BE2C (cell line): ENCODE measurements at regions not wholly inside any gene's neighbourhood (a gene's known extent, or its start where the extent isn't known, plus 50 kb on each side); places are given as distances from the start of the nearest gene placed in this dataset.

Experiments
- DNase-seq: peaks from one replicate; pipeline ENCODE4 v3.0.0-alpha.2; 2020
- H3K27me3 ChIP-seq: fragments of 250-450 bp; sonication (Bioruptor Pico); 2 replicates; pipeline ENCODE4 v1.5.1; 2020; ENCODE audit warnings: mild to moderate bottlenecking
- H3K36me3 ChIP-seq: fragments of 250-450 bp; sonication (Bioruptor Pico); 2 replicates; pipeline ENCODE4 v1.5.1; 2020; ENCODE audit warnings: mild to moderate bottlenecking
- H3K4me1 ChIP-seq: fragments of 250-450 bp; sonication (Bioruptor Pico); 2 replicates; pipeline ENCODE4 v1.5.1; 2020
- H3K4me3 ChIP-seq: 2 replicates; pipeline ENCODE4 v1.5.1; 2011; ENCODE audit warnings: low read depth, low read length
- H3K9me3 ChIP-seq: fragments of 250-450 bp; sonication (Bioruptor Pico); 2 replicates; pipeline ENCODE4 v1.5.1; 2020
- TF ChIP-seq, protein P1 (sequence below): IDR thresholded peaks from 2 replicates; pipeline ENCODE4 v1.5.1; 2012; ENCODE audit warnings: mild to moderate bottlenecking, low read depth, low read length

DNA sequence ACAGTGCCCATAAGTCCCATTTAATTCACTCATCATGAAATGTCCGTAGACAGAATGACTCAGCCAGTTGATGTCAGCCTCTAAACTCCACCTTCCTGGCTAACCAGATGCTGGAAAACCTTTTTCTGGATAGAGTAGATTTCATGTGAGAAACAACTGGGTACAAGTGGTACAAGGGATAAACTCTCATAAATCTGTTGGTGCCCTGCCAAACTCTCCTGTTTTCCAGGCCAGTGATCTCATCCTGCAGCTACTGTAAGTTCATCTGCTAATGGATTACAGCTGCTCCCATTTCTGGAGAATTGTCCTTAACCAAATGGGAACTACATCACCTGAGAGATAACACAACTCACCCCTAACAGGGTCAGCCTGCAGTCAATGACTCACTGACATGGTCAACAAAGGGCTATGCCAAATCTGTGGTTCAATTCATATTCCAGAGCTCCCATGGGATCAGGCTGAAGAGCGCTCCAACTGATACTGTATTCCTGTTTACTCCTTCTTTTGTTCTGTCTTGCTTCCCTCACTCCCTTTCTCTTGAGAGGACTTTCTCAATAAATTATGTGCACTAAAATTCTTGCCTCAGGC is 210.1 kb upstream of the HDDC2 start:
- TF ChIP-seq, protein P1, sequence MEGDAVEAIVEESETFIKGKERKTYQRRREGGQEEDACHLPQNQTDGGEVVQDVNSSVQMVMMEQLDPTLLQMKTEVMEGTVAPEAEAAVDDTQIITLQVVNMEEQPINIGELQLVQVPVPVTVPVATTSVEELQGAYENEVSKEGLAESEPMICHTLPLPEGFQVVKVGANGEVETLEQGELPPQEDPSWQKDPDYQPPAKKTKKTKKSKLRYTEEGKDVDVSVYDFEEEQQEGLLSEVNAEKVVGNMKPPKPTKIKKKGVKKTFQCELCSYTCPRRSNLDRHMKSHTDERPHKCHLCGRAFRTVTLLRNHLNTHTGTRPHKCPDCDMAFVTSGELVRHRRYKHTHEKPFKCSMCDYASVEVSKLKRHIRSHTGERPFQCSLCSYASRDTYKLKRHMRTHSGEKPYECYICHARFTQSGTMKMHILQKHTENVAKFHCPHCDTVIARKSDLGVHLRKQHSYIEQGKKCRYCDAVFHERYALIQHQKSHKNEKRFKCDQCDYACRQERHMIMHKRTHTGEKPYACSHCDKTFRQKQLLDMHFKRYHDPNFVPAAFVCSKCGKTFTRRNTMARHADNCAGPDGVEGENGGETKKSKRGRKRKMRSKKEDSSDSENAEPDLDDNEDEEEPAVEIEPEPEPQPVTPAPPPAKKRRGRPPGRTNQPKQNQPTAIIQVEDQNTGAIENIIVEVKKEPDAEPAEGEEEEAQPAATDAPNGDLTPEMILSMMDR = no peak
- H3K4me3 ChIP-seq = no peak overlapping the region
- peaks cover 2% of the 10 kb centered on the region for H3K27me3 ChIP-seq
- peak; percentile 37 for DNase-seq
- no peaks in the 10 kb centered on the region for H3K4me1 ChIP-seq
- H3K36me3 ChIP-seq = no peaks in the 10 kb centered on the region
- H3K9me3 ChIP-seq = no peaks in the 10 kb centered on the region

DNA sequence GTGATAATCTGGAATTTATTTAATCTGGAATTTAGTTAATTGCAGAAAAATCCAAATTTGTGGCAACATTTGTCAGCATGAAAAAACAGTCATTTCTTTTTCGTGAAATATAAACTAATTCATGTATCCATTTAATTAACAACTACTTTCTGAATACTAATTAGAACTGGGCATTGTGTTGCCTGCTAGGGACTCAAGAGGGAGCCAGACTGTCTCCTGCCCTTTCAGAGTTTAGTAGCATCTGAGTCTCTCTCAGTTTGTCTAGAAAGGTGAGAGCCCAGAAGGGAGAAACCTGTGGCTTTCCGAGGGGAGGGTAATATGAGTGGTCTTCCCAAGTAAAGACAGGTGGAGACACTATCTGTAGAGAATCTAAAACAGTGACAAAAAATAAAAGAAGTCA is 210.9 kb upstream of the HDDC2 start:
- H3K36me3 ChIP-seq = no peaks in the 10 kb centered on the region
- peaks cover 2% of the 10 kb centered on the region for H3K27me3 ChIP-seq
- no peak for DNase-seq
- H3K4me1 ChIP-seq = no peaks in the 10 kb centered on the region
- no peak overlapping the region for H3K4me3 ChIP-seq
- H3K9me3 ChIP-seq = no peaks in the 10 kb centered on the region
- TF ChIP-seq, protein P1 = peak; percentile 29; the same call in 1 of the 2 replicates

DNA sequence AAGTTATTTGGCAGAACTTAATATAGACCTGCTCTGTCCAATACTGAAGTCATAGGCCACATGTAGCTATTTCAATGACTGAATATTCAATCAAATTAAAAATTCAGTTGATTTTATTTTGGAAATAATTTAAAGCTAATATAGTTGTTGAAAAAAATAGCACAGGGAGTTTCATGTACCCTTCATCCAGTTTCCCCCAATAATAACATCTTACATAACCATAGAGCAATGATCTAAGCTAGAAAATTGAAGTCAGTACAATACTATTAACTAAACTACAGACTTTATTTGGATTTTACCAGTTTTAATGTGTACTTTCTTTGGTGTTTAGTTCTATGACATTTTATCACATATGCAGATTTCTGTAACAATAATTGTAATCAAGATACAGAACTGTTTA is 212.2 kb upstream of the HDDC2 start:
- TF ChIP-seq, protein P1 = no peak
- Histone ChIP-seq H3K36me3 (no peaks in the 10 kb centered on the region), H3K4me1 (no peaks in the 10 kb centered on the region), H3K27me3 (peaks cover 2% of the 10 kb centered on the region; the same call in 1 of the 2 replicates), H3K4me3 (no peak overlapping the region), H3K9me3 (no peaks in the 10 kb centered on the region)
- DNase-seq = no peak

DNA sequence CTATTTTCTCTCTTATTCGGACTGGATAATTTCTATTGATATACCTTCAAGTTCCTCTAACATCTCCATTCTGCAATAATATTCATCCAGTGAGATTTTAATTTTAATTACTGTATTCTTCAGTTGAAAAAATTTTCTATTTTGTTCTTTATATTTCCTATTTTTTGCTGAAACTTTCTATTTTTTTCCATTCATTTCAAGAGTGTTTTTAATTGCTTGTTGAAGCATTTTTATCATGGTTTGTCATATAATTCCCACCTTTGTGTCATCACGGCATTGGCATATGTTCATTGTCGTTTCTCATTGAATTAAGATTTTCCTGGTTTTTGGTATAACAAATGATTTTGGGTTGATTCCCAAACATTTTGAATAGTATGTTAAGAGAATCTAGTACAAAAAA is 214.9 kb upstream of the HDDC2 start:
- peaks cover 10% of the 10 kb centered on the region for H3K27me3 ChIP-seq
- no peak overlapping the region for H3K4me3 ChIP-seq
- H3K36me3 ChIP-seq = no peaks in the 10 kb centered on the region
- DNase-seq = no peak
- TF ChIP-seq, protein P1 = no peak
- H3K9me3 ChIP-seq = no peaks in the 10 kb centered on the region
- H3K4me1 ChIP-seq = no peaks in the 10 kb centered on the region

DNA sequence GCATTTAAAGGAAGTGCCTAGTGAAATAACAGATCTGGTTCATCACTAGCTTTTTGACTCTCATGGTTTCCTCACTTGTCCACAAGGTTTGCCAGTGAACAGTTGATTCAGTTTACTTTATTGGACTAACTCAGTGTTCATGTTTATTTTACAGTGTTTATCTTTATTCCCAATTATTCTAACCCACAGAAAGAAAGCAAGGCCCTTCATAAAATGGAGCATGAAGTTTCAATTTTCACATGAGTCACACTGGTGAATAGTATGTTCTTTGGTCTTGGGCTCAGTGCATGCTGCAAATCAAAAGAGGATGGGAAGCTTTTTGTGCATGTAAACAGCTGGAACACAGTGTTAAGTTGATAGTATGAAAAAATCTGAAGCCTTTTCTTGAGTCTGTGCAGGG is 217.6 kb upstream of the HDDC2 start:
- Histone ChIP-seq H3K27me3 (peaks cover 15% of the 10 kb centered on the region), H3K4me3 (no peak overlapping the region), H3K36me3 (no peaks in the 10 kb centered on the region), H3K9me3 (no peaks in the 10 kb centered on the region), H3K4me1 (no peaks in the 10 kb centered on the region)
- no peak for DNase-seq
- TF ChIP-seq, protein P1 = no peak

DNA sequence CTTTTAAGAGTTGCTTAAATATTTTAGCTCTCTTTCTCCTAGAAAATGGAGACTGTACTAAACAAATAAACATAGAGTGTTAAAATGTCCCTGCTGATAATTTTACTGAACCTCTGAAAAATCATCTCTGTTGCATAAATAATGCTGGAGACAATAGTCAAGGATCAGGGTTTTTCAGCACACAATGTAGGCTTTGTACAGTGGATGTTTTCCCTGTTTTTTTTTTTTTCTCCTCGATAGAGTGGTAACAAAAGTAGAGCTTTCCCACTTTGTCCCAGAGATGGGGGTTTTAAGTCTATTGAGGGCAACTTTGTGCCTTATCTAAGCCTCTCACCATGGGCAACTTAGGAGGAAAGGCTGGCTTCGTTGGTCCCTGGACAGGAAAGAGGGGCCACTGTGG is 222.6 kb upstream of the HDDC2 start:
- TF ChIP-seq, protein P1 = no peak
- no peaks in the 10 kb centered on the region for H3K4me1 ChIP-seq
- no peaks in the 10 kb centered on the region for H3K9me3 ChIP-seq
- no peak for DNase-seq
- H3K4me3 ChIP-seq = no peak overlapping the region
- no peaks in the 10 kb centered on the region for H3K36me3 ChIP-seq
- H3K27me3 ChIP-seq = peaks cover 23% of the 10 kb centered on the region
